Superior temporal gyrus (tissue), 1 donor: ENCODE measurements at regions not wholly inside any gene's neighbourhood (a gene's known extent, or its start where the extent isn't known, plus 50 kb on each side); places are given as distances from the start of the nearest gene placed in this dataset.

Source experiments
- DNase-seq: peaks from one replicate; pipeline ENCODE4 v3.0.0-alpha.2; 2016; ENCODE audit errors: extremely low spot score

- no peak for DNase-seq
Measured at GRCh38 chr11:123258877-123259276, 63.8 kb upstream of the CLMP start.

DNA sequence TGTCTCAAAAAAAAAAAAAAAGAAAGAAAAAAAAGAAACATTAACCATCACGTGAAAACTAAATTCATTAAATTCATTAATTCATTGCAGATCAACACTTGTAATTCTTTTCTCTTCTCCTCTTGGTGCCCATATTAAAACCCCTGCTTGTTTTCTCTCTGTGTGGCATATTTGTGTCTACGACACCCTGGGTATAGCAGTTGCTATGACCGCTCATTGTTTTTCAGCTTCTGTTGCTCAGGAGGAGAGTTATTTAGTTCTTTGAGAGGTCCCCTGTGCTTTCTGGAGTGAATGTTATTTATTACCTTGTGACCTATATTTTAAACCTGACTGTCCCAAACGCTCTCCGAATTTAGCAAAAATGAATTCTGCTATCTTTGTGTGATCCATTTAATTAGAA, 62.3 kb upstream of the CLMP start:
- DNase-seq = no peak

DNA sequence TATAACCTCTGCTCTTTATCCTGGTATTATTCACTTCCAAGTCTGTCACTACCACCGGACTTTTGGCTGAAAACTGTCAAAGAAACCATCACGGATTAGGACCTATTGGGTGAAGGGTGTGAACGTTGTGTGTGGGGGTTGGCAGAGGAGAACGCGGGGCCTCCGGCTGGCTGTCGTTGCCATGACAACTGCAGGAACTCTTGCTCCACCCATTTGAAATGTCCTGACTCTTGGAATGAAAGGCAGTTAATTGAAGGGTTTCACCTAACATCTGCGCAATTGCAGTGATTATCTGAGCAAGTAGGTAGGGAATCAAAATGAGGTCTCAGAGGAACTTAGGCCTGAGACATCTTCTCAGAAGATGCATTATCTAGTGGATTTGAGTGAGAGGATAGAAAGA, 60.9 kb upstream of the CLMP start:
- no peak for DNase-seq

- DNase-seq = no peak
Measured at GRCh38 chr11:123254357-123254756, 59.3 kb upstream of the CLMP start.

- no peak for DNase-seq
Measured at GRCh38 chr11:123253911-123254310, 58.9 kb upstream of the CLMP start.

- DNase-seq = no peak
Measured at GRCh38 chr11:123253223-123253622, 58.2 kb upstream of the CLMP start.

- DNase-seq = peak; percentile 31
Measured at GRCh38 chr11:123251657-123252344, 56.8 kb upstream of the CLMP start.

DNA sequence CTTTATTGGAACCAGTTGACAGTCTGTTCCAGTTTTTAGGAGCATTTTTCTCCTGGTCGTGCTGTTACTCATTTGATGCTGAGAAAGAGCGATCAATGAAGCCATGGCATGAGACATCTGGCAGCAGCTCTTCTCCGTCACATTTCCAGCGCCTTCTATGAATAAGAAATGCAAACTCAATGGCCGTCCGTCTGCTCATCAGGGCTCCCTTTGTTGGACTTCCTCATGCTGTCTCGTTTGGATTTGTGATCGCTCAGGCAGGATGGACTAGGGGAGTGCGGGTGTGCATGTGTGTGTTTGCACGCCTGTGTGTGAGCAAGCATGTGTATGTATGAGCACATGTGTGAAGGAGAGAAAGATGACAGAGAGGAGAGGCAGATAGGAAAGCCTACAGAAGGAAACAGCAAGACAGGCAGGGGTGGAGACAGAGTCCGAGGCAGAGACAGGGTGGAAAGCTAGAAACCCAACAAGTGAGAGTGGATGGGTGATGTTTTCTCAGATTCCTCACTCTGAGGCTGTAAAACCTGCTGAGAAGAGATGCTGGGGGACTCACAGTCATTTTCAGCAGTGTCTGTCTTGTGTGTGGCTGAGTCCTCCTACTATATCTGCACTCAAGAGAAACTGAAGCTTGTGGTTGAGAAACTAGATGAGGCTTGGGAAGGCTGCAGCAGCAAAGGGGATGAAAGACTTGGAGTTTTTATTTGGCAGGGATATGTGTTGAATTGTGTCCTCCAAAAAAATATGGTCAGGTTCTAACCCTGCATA, 56.0 kb upstream of the CLMP start:
- peak; percentile 38 for DNase-seq

GRCh38 chr11:123249354-123249753, 54.3 kb upstream of the CLMP start:
- no peak for DNase-seq

- DNase-seq = no peak
Measured at GRCh38 chr11:123247813-123248379, 52.8 kb upstream of the CLMP start.

- DNase-seq = no peak
Measured at GRCh38 chr11:123247496-123247799, 52.4 kb upstream of the CLMP start.

GRCh38 chr11:123246749-123247495, 51.9 kb upstream of the CLMP start:
- DNase-seq = peak; percentile 87

- DNase-seq = no peak
Measured at GRCh38 chr11:123245567-123245966, 50.5 kb upstream of the CLMP start.
